Fibroblast of lung (primary cell): ENCODE measurements at regions not wholly inside any gene's neighbourhood (a gene's known extent, or its start where the extent isn't known, plus 50 kb on each side); places are given as distances from the start of the nearest gene placed in this dataset.
"Not testable (repeated sequence)": the region's sequence is repeated elsewhere in the genome, so short reads cannot be mapped to it uniquely, and the experiment has no call there.

Experiments used
- DNase-seq, 2 donors: peaks; one replicate each; pipeline versions ENCODE4 v3.0.0 to v3.0.0-alpha.2; 2010; ENCODE audit warnings: low read depth in 2 of 2
- H2AFZ ChIP-seq: 2 replicates; pipeline ENCODE4 v1.5.1; 2012; ENCODE audit warnings: low read length, control low read depth, inconsistent platforms
- H3K27ac ChIP-seq: 2 replicates; pipeline ENCODE4 v1.5.1; 2011; ENCODE audit warnings: low read length, control low read depth; ENCODE audit not compliant: insufficient read depth
- H3K27me3 ChIP-seq: 2 replicates; pipeline ENCODE4 v1.5.1; 2011; ENCODE audit warnings: mild to moderate bottlenecking, low read length; ENCODE audit not compliant: control insufficient read depth, insufficient read depth
- H3K36me3 ChIP-seq: 2 replicates; pipeline ENCODE4 v1.5.1; 2011; ENCODE audit warnings: low read length; ENCODE audit not compliant: control insufficient read depth, insufficient read depth
- H3K4me1 ChIP-seq: 2 replicates; pipeline ENCODE4 v1.5.1; 2011; ENCODE audit warnings: low read length; ENCODE audit not compliant: control insufficient read depth, insufficient read depth; ENCODE audit errors: extremely low read depth
- H3K4me2 ChIP-seq: 2 replicates; pipeline ENCODE4 v1.5.1; 2011; ENCODE audit warnings: low read length, control low read depth; ENCODE audit not compliant: insufficient read depth; ENCODE audit errors: extremely low read depth
- H3K4me3 ChIP-seq, 4 experiments: fragments of 200-600 bp in 1 of 4; sonication (generic) in 1 of 4; replicated peaks in 1 of 4; 2 replicates each; pipeline ENCODE4 v1.5.1; 2011 to 2016; ENCODE audit warnings: low read length in 4 of 4, low read depth in 3 of 4, mild to moderate bottlenecking in 3 of 4, control low read depth in 2 of 4, inconsistent platforms in 1 of 4, mixed read lengths in 1 of 4; ENCODE audit not compliant: insufficient read depth in 1 of 4; ENCODE audit errors: control extremely low read depth in 1 of 4
- H3K79me2 ChIP-seq: 2 replicates; pipeline ENCODE4 v1.5.1; 2012; ENCODE audit warnings: mild to moderate bottlenecking, low read length, inconsistent platforms; ENCODE audit not compliant: control insufficient read depth, insufficient read depth
- H3K9ac ChIP-seq: 2 replicates; pipeline ENCODE4 v1.5.1; 2011; ENCODE audit warnings: mild to moderate bottlenecking, low read length, control low read depth; ENCODE audit not compliant: insufficient read depth
- H3K9me3 ChIP-seq: 2 replicates; pipeline ENCODE4 v1.5.1; 2012; ENCODE audit warnings: low read depth, low read length; ENCODE audit not compliant: control insufficient read depth, insufficient read depth
- H4K20me1 ChIP-seq: 2 replicates; pipeline ENCODE4 v1.5.1; 2011; ENCODE audit warnings: low read length; ENCODE audit not compliant: control insufficient read depth, insufficient read depth; ENCODE audit errors: extremely low read depth
- CTCF ChIP-seq, 2 donors: IDR thresholded peaks in 1 of 2; conservative IDR thresholded peaks in 1 of 2; 1 replicate in 1 of 2; 2 replicates in 1 of 2; pipeline ENCODE4 v1.5.1; 2011 to 2012; ENCODE audit warnings: low read length in 2 of 2, control low read depth in 1 of 2, inconsistent platforms in 1 of 2, low read depth in 1 of 2, mild to moderate bottlenecking in 1 of 2
- EZH2 ChIP-seq: IDR thresholded peaks from 2 replicates; pipeline ENCODE4 v1.5.1; 2012; ENCODE audit warnings: low read length, control low read depth, mild to moderate bottlenecking; ENCODE audit errors: missing control alignments

DNA sequence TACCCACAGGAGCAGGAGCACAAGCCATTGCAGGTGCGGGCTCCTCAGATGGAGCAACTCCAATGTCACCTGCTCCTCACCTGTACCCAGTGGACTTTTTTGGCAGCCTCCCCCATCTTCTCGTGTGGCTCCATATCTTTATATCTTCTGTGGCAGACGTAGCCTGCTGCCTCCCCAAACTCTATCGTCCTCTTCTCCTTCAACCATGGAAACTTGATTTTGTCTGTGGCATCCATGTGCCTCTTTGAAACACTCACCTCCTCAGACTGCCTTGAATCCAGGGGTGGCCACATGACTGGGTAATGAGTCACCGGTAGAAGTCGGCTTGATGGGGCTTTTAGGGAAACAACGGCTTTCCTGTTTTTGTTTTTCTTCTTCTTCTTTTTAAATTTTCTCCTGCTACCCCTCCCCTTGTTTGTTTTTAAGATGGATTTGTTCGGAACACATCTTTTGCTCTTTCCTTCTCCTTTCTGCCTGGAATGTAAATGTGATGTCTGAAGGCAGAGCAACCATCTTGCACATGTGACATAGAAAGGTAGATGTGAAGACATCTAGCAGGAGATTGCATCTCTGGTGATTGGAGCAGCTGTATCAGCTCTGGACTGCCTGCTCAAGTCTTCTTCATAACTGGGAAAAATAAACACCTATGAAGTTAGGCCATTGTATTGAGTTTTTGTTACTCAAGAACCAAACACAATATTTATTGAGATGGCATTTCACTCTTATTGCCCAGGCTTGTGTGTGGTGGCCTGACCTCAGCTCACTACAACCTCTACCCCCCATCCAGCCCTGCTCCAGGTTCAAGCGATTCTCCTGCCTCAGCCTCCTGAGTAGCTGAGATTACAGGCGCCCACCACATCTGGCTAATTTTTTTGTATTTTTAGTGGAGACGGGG is 69.9 kb upstream of the DDR1 start:
- DNase-seq: peak; percentile 68 to 88
- H3K9ac ChIP-seq: no peak overlapping the region

DNA sequence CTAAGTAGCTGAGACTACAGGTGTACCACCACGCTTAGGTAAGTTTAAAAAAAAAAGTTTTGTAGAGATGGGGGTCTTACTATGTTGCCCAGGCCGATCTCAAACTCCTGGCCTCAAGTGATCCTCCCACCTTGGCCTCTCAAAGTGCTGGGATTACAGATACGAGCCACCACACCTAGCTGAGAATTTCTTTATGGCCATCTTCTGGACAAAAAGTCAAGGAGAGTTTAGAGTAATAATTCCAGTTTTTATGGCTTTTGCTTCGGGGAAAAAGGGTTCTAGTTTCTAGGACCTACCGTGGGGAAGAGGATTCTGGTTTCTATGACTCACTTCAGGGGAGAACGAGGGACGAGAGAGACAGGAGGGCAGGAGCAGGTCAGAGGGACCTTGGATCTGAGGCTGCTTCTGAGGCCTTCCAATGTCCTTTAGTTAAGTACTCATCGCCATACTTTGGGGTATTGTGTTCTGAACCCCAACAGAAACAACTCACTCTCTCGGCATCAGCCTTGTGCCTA is 69.3 kb upstream of the IER3 start:
- TF ChIP-seq CTCF (conservative IDR thresholded peaks at IDR 0.05 in 1 of 2, IDR thresholded peaks at IDR 0.05 in 1 of 2; ENCODE audit: low read depth in 1 of 2, low read length in 2 of 2) (no peak), EZH2 (no peak)
- H3K27ac ChIP-seq: peak overlapping the region; percentile 21
- H3K36me3 ChIP-seq: no peaks in the 10 kb centered on the region
- no peaks in the 10 kb centered on the region for H3K27me3 ChIP-seq
- H4K20me1 ChIP-seq: no peaks in the 10 kb centered on the region
- H3K4me1 ChIP-seq: peaks cover 7% of the 10 kb centered on the region
- no peak overlapping the region for H3K9ac ChIP-seq
- H3K79me2 ChIP-seq: no peaks in the 10 kb centered on the region
- no peaks in the 10 kb centered on the region for H3K9me3 ChIP-seq
- no peak overlapping the region for H3K4me3 ChIP-seq
- no peak overlapping the region for H3K4me2 ChIP-seq
- DNase-seq: peak in 1 of 2 donors; percentile 17
- no peak overlapping the region for H2AFZ ChIP-seq

More for the DNA sequence above, 69.9 kb upstream of the DDR1 start:
- TF ChIP-seq EZH2: no peak
- no peak for TF ChIP-seq CTCF (conservative IDR thresholded peaks at IDR 0.05 in 1 of 2, IDR thresholded peaks at IDR 0.05 in 1 of 2; ENCODE audit: low read depth in 1 of 2, low read length in 2 of 2)
- Histone ChIP-seq H4K20me1 (no peaks in the 10 kb centered on the region), H3K79me2 (no peaks in the 10 kb centered on the region), H3K36me3 (no peaks in the 10 kb centered on the region), H2AFZ (no peak overlapping the region), H3K4me2 (no peak overlapping the region), H3K27me3 (no peaks in the 10 kb centered on the region), H3K4me3 (no peak overlapping the region), H3K4me1 (peaks cover 10% of the 10 kb centered on the region), H3K27ac (peak overlapping the region; percentile 14), H3K9me3 (no peaks in the 10 kb centered on the region)

GRCh38 chr6:30810813-30811339 is 66.5 kb upstream of the IER3 start:
- TF ChIP-seq EZH2 (no peak), CTCF (conservative IDR thresholded peaks at IDR 0.05 in 1 of 2, IDR thresholded peaks at IDR 0.05 in 1 of 2; ENCODE audit: low read depth in 1 of 2, low read length in 2 of 2) (no peak)
- no peak overlapping the region for H3K9ac ChIP-seq
- no peak for DNase-seq
- no peak overlapping the region for H2AFZ ChIP-seq
- H3K27me3 ChIP-seq: no peaks in the 10 kb centered on the region
- no peak overlapping the region for H3K4me2 ChIP-seq
- H4K20me1 ChIP-seq: no peaks in the 10 kb centered on the region
- H3K9me3 ChIP-seq: no peaks in the 10 kb centered on the region
- H3K4me1 ChIP-seq: peaks cover 7% of the 10 kb centered on the region
- H3K27ac ChIP-seq: no peak overlapping the region
- H3K79me2 ChIP-seq: no peaks in the 10 kb centered on the region
- no peaks in the 10 kb centered on the region for H3K36me3 ChIP-seq
- H3K4me3 ChIP-seq: no peak overlapping the region

DNA sequence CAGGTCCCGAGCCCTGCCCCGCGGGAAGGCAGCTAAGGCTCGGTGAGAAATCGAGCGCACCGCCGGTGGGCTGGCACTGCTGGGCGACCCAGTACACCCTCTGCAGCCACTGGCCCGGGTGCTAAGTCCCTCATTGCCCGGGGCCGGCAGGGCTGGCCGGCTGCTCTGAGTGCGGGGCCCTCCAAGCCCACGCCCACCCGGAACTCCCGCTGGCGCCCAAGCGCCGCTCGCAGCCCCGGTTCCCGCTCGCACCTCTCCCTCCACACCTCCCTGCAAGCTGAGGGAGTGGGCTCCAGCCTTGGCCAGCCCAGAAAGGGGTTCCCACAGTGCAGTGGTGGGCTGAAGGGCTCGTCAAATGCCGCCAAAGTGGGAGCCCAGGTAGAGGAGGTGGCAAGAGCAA is 63.2 kb upstream of the IER3 start:
- not testable (repeated sequence) for H2AFZ ChIP-seq, H4K20me1 ChIP-seq, H3K27ac ChIP-seq, H3K79me2 ChIP-seq, H3K9me3 ChIP-seq, H3K4me2 ChIP-seq, H3K4me3 ChIP-seq, H3K36me3 ChIP-seq, DNase-seq, H3K9ac ChIP-seq, H3K27me3 ChIP-seq, H3K4me1 ChIP-seq
